SK-N-SH (cell line): ENCODE measurements at regions not wholly inside any gene's neighbourhood (a gene's known extent, or its start where the extent isn't known, plus 50 kb on each side); places are given as distances from the start of the nearest gene placed in this dataset.

Experiments used
- CTCF ChIA-PET: fragments of 300-600, 350-600 bp; formaldehyde crosslinking; extraction: SDS; loops from one replicate; lab custom pipeline; 2021; lab: Yijun Ruan, JAX
- POLR2A ChIA-PET: fragments of 350-600 bp; sonication (Branson Sonifier 250); formaldehyde crosslinking; extraction: SDS; loops from one replicate; lab custom pipeline; 2020; ENCODE audit warnings: antibody characterized with exemption, inconsistent platforms; lab: Yijun Ruan, JAX
- DNase-seq: peaks from one replicate; pipeline ENCODE4 v3.0.0; 2012
- H2AFZ ChIP-seq: fragments of 200-600 bp; sonication (generic); 2 replicates; pipeline ENCODE4 v1.8.1; 2016; ENCODE audit warnings: antibody characterized with exemption, mild to moderate bottlenecking, low read depth
- H3F3A ChIP-seq: fragments of 200-600 bp; sonication (generic); replicated peaks from 2 replicates; pipeline ENCODE3; 2016; ENCODE audit warnings: antibody characterized with exemption, mild to moderate bottlenecking; ENCODE audit not compliant: insufficient read depth
- H3K27ac ChIP-seq, 2 experiments: fragments of 200-500 bp in 1 of 2; fragments of 200-600 bp in 1 of 2; sonication (Bioruptor generic) in 1 of 2; sonication (generic), shearing (Covaris generic) in 1 of 2; 2 replicates each; pipeline versions ENCODE4 v1.5.1 to v1.6.1; 2014 to 2016; ENCODE audit warnings: low read depth in 2 of 2, inconsistent platforms in 1 of 2, low read length in 1 of 2, mild to moderate bottlenecking in 1 of 2, mixed read lengths in 1 of 2
- H3K27me3 ChIP-seq: fragments of 200-600 bp; sonication (generic), shearing (Covaris generic); 2 replicates; pipeline ENCODE4 v1.6.1; 2016; ENCODE audit warnings: mixed run types; ENCODE audit not compliant: insufficient read depth
- H3K36me3 ChIP-seq, 2 experiments: fragments of 200-500 bp in 1 of 2; fragments of 200-600 bp in 1 of 2; sonication (Bioruptor generic) in 1 of 2; sonication (generic) in 1 of 2; replicated peaks in 1 of 2; 2 replicates each; pipeline versions ENCODE3 to v1.5.1; 2014 to 2016; ENCODE audit warnings: low read length in 1 of 2, mild to moderate bottlenecking in 1 of 2; ENCODE audit not compliant: insufficient read depth in 2 of 2, control insufficient read depth in 1 of 2
- H3K4me1 ChIP-seq, 2 experiments: fragments of 200-500 bp in 1 of 2; fragments of 200-600 bp in 1 of 2; sonication (Bioruptor generic) in 1 of 2; sonication (generic), shearing (Covaris generic) in 1 of 2; 2 replicates each; pipeline versions ENCODE4 v1.5.1 to v1.6.1; 2014 to 2016; ENCODE audit warnings: low read depth in 1 of 2, low read length in 1 of 2, mixed run types in 1 of 2; ENCODE audit not compliant: insufficient read depth in 2 of 2, control insufficient read depth in 1 of 2
- H3K4me2 ChIP-seq: fragments of 200-600 bp; sonication (generic), shearing (Covaris generic); 2 replicates; pipeline ENCODE4 v1.6.1; 2017; ENCODE audit warnings: mixed run types
- H3K4me3 ChIP-seq, 2 experiments: fragments of 200-500 bp in 1 of 2; fragments of 200-600 bp in 1 of 2; sonication (Bioruptor generic) in 1 of 2; sonication (generic), shearing (Covaris generic) in 1 of 2; 2 replicates each; pipeline versions ENCODE4 v1.5.1 to v1.8.1; 2014 to 2016; ENCODE audit warnings: low read depth in 2 of 2, inconsistent platforms in 1 of 2, low read length in 1 of 2, mild to moderate bottlenecking in 1 of 2, mixed read lengths in 1 of 2, moderate library complexity in 1 of 2
- H3K79me2 ChIP-seq: fragments of 200-600 bp; sonication (generic); 2 replicates; pipeline ENCODE4 v1.8.1; 2017; ENCODE audit warnings: mild to moderate bottlenecking; ENCODE audit not compliant: insufficient read depth
- H3K9ac ChIP-seq: fragments of 200-600 bp; sonication (generic); 2 replicates; pipeline ENCODE4 v1.6.1; 2017; ENCODE audit warnings: mixed run types
- H3K9me2 ChIP-seq: fragments of 200-600 bp; sonication (generic); 2 replicates; pipeline ENCODE4 v1.6.1; 2017; ENCODE audit warnings: mixed run types
- H3K9me3 ChIP-seq: fragments of 200-600 bp; sonication (generic); 2 replicates; pipeline ENCODE4 v1.6.1; 2017; ENCODE audit warnings: mixed run types, mild to moderate bottlenecking, moderate library complexity
- H4K20me1 ChIP-seq: fragments of 200-600 bp; sonication (generic); 2 replicates; pipeline ENCODE4 v1.6.1; 2017; ENCODE audit warnings: mild to moderate bottlenecking, mixed run types; ENCODE audit not compliant: insufficient read depth
- CTCF ChIP-seq: fragments of 200-600 bp; sonication (generic); IDR thresholded peaks from 2 replicates; pipeline ENCODE4 v1.6.1; 2017; ENCODE audit warnings: antibody characterized with exemption, mild to moderate bottlenecking, moderate library complexity
- EP300 ChIP-seq, 2 experiments: IDR thresholded peaks; 2 replicates each; pipeline versions ENCODE4 v1.4.0 to v1.6.1; 2012; ENCODE audit warnings: borderline replicate concordance in 1 of 2, low read depth in 1 of 2, low read length in 1 of 2
- EZH2phosphoT487 ChIP-seq: fragments of 200-600 bp; sonication (generic); IDR thresholded peaks from 2 replicates; pipeline ENCODE4 v1.6.1; 2017; ENCODE audit warnings: low read depth, mixed run types, mild to moderate bottlenecking, antibody characterized with exemption, moderate library complexity, borderline replicate concordance
- FOSL2 ChIP-seq: IDR thresholded peaks from 2 replicates; pipeline ENCODE4 v1.4.0; 2012; ENCODE audit warnings: low read depth, mild to moderate bottlenecking, moderate library complexity, borderline replicate concordance
- GATA2 ChIP-seq: sonication (generic); formaldehyde crosslinking; IDR thresholded peaks from 2 replicates; pipeline ENCODE4 v1.5.0; 2020; ENCODE audit warnings: mild to moderate bottlenecking, missing genetic modification reagents
- MEF2A ChIP-seq: IDR thresholded peaks from 2 replicates; pipeline ENCODE4 v1.4.0; 2012; ENCODE audit warnings: low read depth, borderline replicate concordance
- NFIC ChIP-seq: IDR thresholded peaks from 2 replicates; pipeline ENCODE4 v1.4.0; 2012; ENCODE audit warnings: borderline replicate concordance
- NRF1 ChIP-seq: IDR thresholded peaks from 2 replicates; pipeline ENCODE4 v1.6.1; 2012; ENCODE audit warnings: low read depth, mild to moderate bottlenecking, low read length
- PBX3 ChIP-seq: IDR thresholded peaks from 2 replicates; pipeline ENCODE4; 2012
- RCOR1 ChIP-seq: fragments of 150-350 bp; IDR thresholded peaks from 2 replicates; pipeline ENCODE4 v1.6.1; 2017; ENCODE audit warnings: antibody characterized with exemption, low read length
- REST ChIP-seq: IDR thresholded peaks from 2 replicates; pipeline ENCODE4 v1.6.1; 2012; ENCODE audit warnings: mild to moderate bottlenecking, low read depth, low read length, moderate library complexity
- RFX5 ChIP-seq: IDR thresholded peaks from 2 replicates; pipeline ENCODE4 v1.6.1; 2012; ENCODE audit warnings: mild to moderate bottlenecking, improper control_type of control experiment, low read length
- RXRA ChIP-seq: IDR thresholded peaks from 2 replicates; pipeline ENCODE4 v1.4.0; 2012; ENCODE audit warnings: low read depth, mild to moderate bottlenecking, borderline replicate concordance
- SMC3 ChIP-seq: IDR thresholded peaks from 2 replicates; pipeline ENCODE4 v1.6.1; 2012; ENCODE audit warnings: low read depth, low read length, improper control_type of control experiment
- USF1 ChIP-seq: IDR thresholded peaks from 2 replicates; pipeline ENCODE4 v1.4.0; 2012; ENCODE audit warnings: low read depth, borderline replicate concordance
- USF2 ChIP-seq: fragments of 150-350 bp; IDR thresholded peaks from 2 replicates; pipeline ENCODE4 v1.6.1; 2017; ENCODE audit warnings: antibody characterized with exemption, low read length, low read depth, borderline replicate concordance
- ZBTB33 ChIP-seq: IDR thresholded peaks from 2 replicates; pipeline ENCODE4 v1.4.0; 2012; ENCODE audit warnings: low read depth, borderline replicate concordance
- WGBS: methylation state at CpG from one replicate; pipeline ENCODE4 v1.1.6; 2017; ENCODE audit warnings: low lambda C conversion rate; 5-methylcytosine and 5-hydroxymethylcytosine counted together

- Histone ChIP-seq H3K4me3 (no peak overlapping the region), H3K27ac (no peak overlapping the region), H3K9ac (no peak overlapping the region), H2AFZ (no peak overlapping the region), H3K9me2 (no peaks in the 10 kb centered on the region), H3K4me2 (no peak overlapping the region), H3K36me3 (no peaks in the 10 kb centered on the region), H3F3A (no peaks in the 10 kb centered on the region), H3K4me1 (no peaks in the 10 kb centered on the region), H3K27me3 (no peaks in the 10 kb centered on the region), H4K20me1 (no peaks in the 10 kb centered on the region), H3K79me2 (no peaks in the 10 kb centered on the region), H3K9me3 (no peaks in the 10 kb centered on the region)
- CTCF ChIA-PET = no interaction called here
- no peak for DNase-seq
- POLR2A ChIA-PET = no interaction called here
- TF ChIP-seq RCOR1 = no peak
- TF ChIP-seq USF2 = no peak
- TF ChIP-seq GATA2 (CRISPR knock-in tag) = no peak
- TF ChIP-seq ZBTB33 = no peak
- TF ChIP-seq SMC3 = no peak
- TF ChIP-seq EP300 (IDR thresholded peaks at IDR 0.05; ENCODE audit: borderline replicate concordance in 1 of 2, low read depth in 1 of 2, low read length in 1 of 2) = no peak
- no peak for TF ChIP-seq PBX3
- no peak for TF ChIP-seq FOSL2
- no peak for TF ChIP-seq USF1
- no peak for TF ChIP-seq RXRA
- TF ChIP-seq NRF1 = no peak
- TF ChIP-seq MEF2A = no peak
- no peak for TF ChIP-seq EZH2phosphoT487
- WGBS = 1% methylated on average over 5 of the region's 5 CpGs
These were observed 493.0 kb downstream of the ZIC3 start for GRCh38 chrX:138058931-138059330.

GRCh38 chrX:138067415-138067814 lies 501.5 kb downstream of the ZIC3 start:
- ChIA-PET CTCF (no interaction called here), POLR2A (no interaction called here)
- H3K9me2 ChIP-seq = no peaks in the 10 kb centered on the region
- H2AFZ ChIP-seq = no peak overlapping the region
- no peak overlapping the region for H3K9ac ChIP-seq
- H3K27ac ChIP-seq = no peak overlapping the region
- no peaks in the 10 kb centered on the region for H3K36me3 ChIP-seq
- H3K4me2 ChIP-seq = no peak overlapping the region
- no peak overlapping the region for H3K4me3 ChIP-seq
- no peaks in the 10 kb centered on the region for H3K27me3 ChIP-seq
- TF ChIP-seq CTCF (no peak), RFX5 (no peak), REST (no peak), NFIC (no peak)
- H4K20me1 ChIP-seq = no peaks in the 10 kb centered on the region
- H3K79me2 ChIP-seq = no peaks in the 10 kb centered on the region
- no peaks in the 10 kb centered on the region for H3K9me3 ChIP-seq
- no peak for DNase-seq
- no peaks in the 10 kb centered on the region for H3F3A ChIP-seq
- no peaks in the 10 kb centered on the region for H3K4me1 ChIP-seq
